Activated CD8-positive, alpha-beta memory T cell treated with anti-CD3 and anti-CD28 coated beads, Interleukin-2, amount 10 ng/mL, durations not matched to agents 7 days and 5 days (primary cell): ENCODE measurements at regions not wholly inside any gene's neighbourhood (a gene's known extent, or its start where the extent isn't known, plus 50 kb on each side); places are given as distances from the start of the nearest gene placed in this dataset.

ENCODE experiments used
- ATAC-seq: fragments of 150-1000 bp; cut with Tn5 transposase; one replicate; pipeline ENCODE4 v1.10.0; 2021; ENCODE audit warnings: moderate library complexity
- CTCF ChIA-PET: fragments of 350-600 bp; sonication (Branson Sonifier 250); formaldehyde crosslinking; loops from one replicate; lab custom pipeline; 2021; ENCODE audit warnings: antibody characterized with exemption; lab: Charles Lee
- DNase-seq: peaks from one replicate; pipeline ENCODE4 v3.0.0-alpha.2; 2020
- H3K27ac Mint-ChIP-seq: one replicate; pipeline ENCODE4 v1.8.0; 2021; ENCODE audit warnings: mild to moderate bottlenecking, mixed read lengths
- H3K27me3 Mint-ChIP-seq: one replicate; pipeline ENCODE4 v1.8.0; 2021; ENCODE audit warnings: mixed read lengths
- H3K36me3 Mint-ChIP-seq: one replicate; pipeline ENCODE4 v1.8.0; 2021; ENCODE audit warnings: mild to moderate bottlenecking, mixed read lengths
- H3K4me1 Mint-ChIP-seq: one replicate; pipeline ENCODE4 v1.8.0; 2021; ENCODE audit warnings: mixed read lengths
- H3K4me3 Mint-ChIP-seq: one replicate; pipeline ENCODE4 v1.8.0; 2021; ENCODE audit warnings: mild to moderate bottlenecking, moderate library complexity, mixed read lengths
- H3K9me3 Mint-ChIP-seq: one replicate; pipeline ENCODE4 v1.8.0; 2022; ENCODE audit warnings: low read depth, mixed read lengths

- Mint-ChIP-seq H3K36me3 (no peaks in the 10 kb centered on the region), H3K4me3 (no peak overlapping the region), H3K4me1 (no peaks in the 10 kb centered on the region), H3K9me3 (no peaks in the 10 kb centered on the region), H3K27me3 (peaks cover 13% of the 10 kb centered on the region), H3K27ac (no peak overlapping the region)
- ATAC-seq (no peak), DNase-seq (no peak)
- CTCF ChIA-PET = no interaction called here
Measured at GRCh38 chr13:109867766-109868165, 81.4 kb upstream of the IRS2 start.

- CTCF ChIA-PET = no interaction called here
- H3K36me3 Mint-ChIP-seq = no peaks in the 10 kb centered on the region
- ATAC-seq (no peak), DNase-seq (no peak)
- peaks cover 21% of the 10 kb centered on the region for H3K27me3 Mint-ChIP-seq
- H3K27ac Mint-ChIP-seq = no peak overlapping the region
- no peak overlapping the region for H3K4me3 Mint-ChIP-seq
- no peaks in the 10 kb centered on the region for H3K4me1 Mint-ChIP-seq
- H3K9me3 Mint-ChIP-seq = no peaks in the 10 kb centered on the region
Measured at GRCh38 chr13:109862627-109863026, 76.2 kb upstream of the IRS2 start.

GRCh38 chr13:109859898-109860297 is 73.5 kb upstream of the IRS2 start:
- DNase-seq (no peak), ATAC-seq (no peak)
- Mint-ChIP-seq H3K4me3 (no peak overlapping the region), H3K9me3 (no peaks in the 10 kb centered on the region), H3K27ac (no peak overlapping the region), H3K4me1 (no peaks in the 10 kb centered on the region), H3K36me3 (no peaks in the 10 kb centered on the region), H3K27me3 (peaks cover 16% of the 10 kb centered on the region)
- CTCF ChIA-PET = no interaction called here

- no peak for DNase-seq
- H3K36me3 Mint-ChIP-seq = no peaks in the 10 kb centered on the region
- CTCF ChIA-PET = no interaction called here
- H3K4me3 Mint-ChIP-seq = no peak overlapping the region
- no peak overlapping the region for H3K27ac Mint-ChIP-seq
- no peaks in the 10 kb centered on the region for H3K9me3 Mint-ChIP-seq
- peaks cover 16% of the 10 kb centered on the region for H3K27me3 Mint-ChIP-seq
- no peak for ATAC-seq
- H3K4me1 Mint-ChIP-seq = no peaks in the 10 kb centered on the region
Measured at GRCh38 chr13:109859216-109859835, 72.9 kb upstream of the IRS2 start.

GRCh38 chr13:109858319-109858718 is 71.9 kb upstream of the IRS2 start:
- CTCF ChIA-PET = no interaction called here
- H3K27me3 Mint-ChIP-seq = peaks cover 16% of the 10 kb centered on the region

GRCh38 chr13:109857803-109858202 is 71.4 kb upstream of the IRS2 start:
- Mint-ChIP-seq H3K9me3 (no peaks in the 10 kb centered on the region), H3K4me1 (no peaks in the 10 kb centered on the region), H3K4me3 (no peak overlapping the region), H3K27ac (no peak overlapping the region), H3K27me3 (peaks cover 14% of the 10 kb centered on the region), H3K36me3 (no peaks in the 10 kb centered on the region)
- no peak for DNase-seq
- CTCF ChIA-PET = no interaction called here
- no peak for ATAC-seq

More at GRCh38 chr13:109858319-109858718, 71.9 kb upstream of the IRS2 start:
- ATAC-seq = no peak
- Mint-ChIP-seq H3K4me1 (no peaks in the 10 kb centered on the region), H3K4me3 (no peak overlapping the region), H3K27ac (no peak overlapping the region), H3K9me3 (no peaks in the 10 kb centered on the region), H3K36me3 (no peaks in the 10 kb centered on the region)
- no peak for DNase-seq

GRCh38 chr13:109857325-109857724 is 70.9 kb upstream of the IRS2 start:
- no peak overlapping the region for H3K4me3 Mint-ChIP-seq
- CTCF ChIA-PET = no interaction called here
- ATAC-seq = no peak
- no peaks in the 10 kb centered on the region for H3K9me3 Mint-ChIP-seq
- no peak overlapping the region for H3K27ac Mint-ChIP-seq
- no peaks in the 10 kb centered on the region for H3K4me1 Mint-ChIP-seq
- H3K36me3 Mint-ChIP-seq = no peaks in the 10 kb centered on the region
- no peak for DNase-seq
- H3K27me3 Mint-ChIP-seq = peaks cover 12% of the 10 kb centered on the region

- H3K4me1 Mint-ChIP-seq = no peaks in the 10 kb centered on the region
- CTCF ChIA-PET = no interaction called here
- ATAC-seq = no peak
- no peak for DNase-seq
- no peaks in the 10 kb centered on the region for H3K9me3 Mint-ChIP-seq
- peaks cover 8% of the 10 kb centered on the region for H3K27me3 Mint-ChIP-seq
- no peaks in the 10 kb centered on the region for H3K36me3 Mint-ChIP-seq
- no peak overlapping the region for H3K4me3 Mint-ChIP-seq
- H3K27ac Mint-ChIP-seq = no peak overlapping the region
Measured at GRCh38 chr13:109856350-109856749, 70.0 kb upstream of the IRS2 start.

GRCh38 chr13:109853153-109853552 is 66.8 kb upstream of the IRS2 start:
- no peaks in the 10 kb centered on the region for H3K36me3 Mint-ChIP-seq
- DNase-seq (no peak), ATAC-seq (no peak)
- H3K27me3 Mint-ChIP-seq = no peaks in the 10 kb centered on the region
- CTCF ChIA-PET = no interaction called here
- no peaks in the 10 kb centered on the region for H3K4me1 Mint-ChIP-seq
- no peak overlapping the region for H3K4me3 Mint-ChIP-seq
- no peaks in the 10 kb centered on the region for H3K9me3 Mint-ChIP-seq
- no peak overlapping the region for H3K27ac Mint-ChIP-seq

- Mint-ChIP-seq H3K4me3 (no peak overlapping the region), H3K9me3 (no peaks in the 10 kb centered on the region)
- ATAC-seq = no peak
Measured at GRCh38 chr13:109846185-109846584, 59.8 kb upstream of the IRS2 start.

GRCh38 chr13:109844396-109844795 is 58.0 kb upstream of the IRS2 start:
- ATAC-seq (no peak), DNase-seq (no peak)
- Mint-ChIP-seq H3K36me3 (no peaks in the 10 kb centered on the region), H3K27me3 (peaks cover 4% of the 10 kb centered on the region), H3K27ac (no peak overlapping the region), H3K4me3 (no peak overlapping the region), H3K9me3 (no peaks in the 10 kb centered on the region), H3K4me1 (peaks cover 6% of the 10 kb centered on the region)
- CTCF ChIA-PET = no interaction called here

More at GRCh38 chr13:109846185-109846584, 59.8 kb upstream of the IRS2 start:
- DNase-seq = no peak
- peaks cover 4% of the 10 kb centered on the region for H3K27me3 Mint-ChIP-seq
- H3K4me1 Mint-ChIP-seq = no peaks in the 10 kb centered on the region
- CTCF ChIA-PET = no interaction called here
- no peak overlapping the region for H3K27ac Mint-ChIP-seq
- no peaks in the 10 kb centered on the region for H3K36me3 Mint-ChIP-seq

- CTCF ChIA-PET = no interaction called here
- no peak for DNase-seq
- H3K27ac Mint-ChIP-seq = no peak overlapping the region
Measured at GRCh38 chr13:109843695-109844094, 57.3 kb upstream of the IRS2 start.

GRCh38 chr13:109842212-109842920 is 56.0 kb upstream of the IRS2 start:
- Mint-ChIP-seq H3K9me3 (no peaks in the 10 kb centered on the region), H3K4me3 (no peak overlapping the region), H3K36me3 (no peaks in the 10 kb centered on the region), H3K27ac (no peak overlapping the region), H3K27me3 (peaks cover 4% of the 10 kb centered on the region), H3K4me1 (peaks cover 6% of the 10 kb centered on the region)
- CTCF ChIA-PET = no interaction called here
- DNase-seq = no peak
- ATAC-seq = no peak

More at GRCh38 chr13:109843695-109844094, 57.3 kb upstream of the IRS2 start:
- H3K27me3 Mint-ChIP-seq = peaks cover 4% of the 10 kb centered on the region
- H3K36me3 Mint-ChIP-seq = no peaks in the 10 kb centered on the region
- H3K9me3 Mint-ChIP-seq = no peaks in the 10 kb centered on the region
- H3K4me1 Mint-ChIP-seq = peaks cover 6% of the 10 kb centered on the region
- H3K4me3 Mint-ChIP-seq = no peak overlapping the region
- no peak for ATAC-seq

- no peaks in the 10 kb centered on the region for H3K27me3 Mint-ChIP-seq
- H3K4me1 Mint-ChIP-seq = peaks cover 6% of the 10 kb centered on the region
- H3K36me3 Mint-ChIP-seq = no peaks in the 10 kb centered on the region
- no peak overlapping the region for H3K4me3 Mint-ChIP-seq
- H3K27ac Mint-ChIP-seq = no peak overlapping the region
- ATAC-seq (no peak), DNase-seq (no peak)
- no peaks in the 10 kb centered on the region for H3K9me3 Mint-ChIP-seq
- CTCF ChIA-PET = no interaction called here
Measured at GRCh38 chr13:109840893-109841287, 54.5 kb upstream of the IRS2 start.
